Stromal cell of bone marrow (primary cell): ENCODE measurements at regions not wholly inside any gene's neighbourhood (a gene's known extent, or its start where the extent isn't known, plus 50 kb on each side); places are given as distances from the start of the nearest gene placed in this dataset.

ENCODE experiments used
- DNase-seq: peaks from one replicate; pipeline ENCODE4 v3.0.0-alpha.2; 2012; ENCODE audit warnings: low read depth

DNA sequence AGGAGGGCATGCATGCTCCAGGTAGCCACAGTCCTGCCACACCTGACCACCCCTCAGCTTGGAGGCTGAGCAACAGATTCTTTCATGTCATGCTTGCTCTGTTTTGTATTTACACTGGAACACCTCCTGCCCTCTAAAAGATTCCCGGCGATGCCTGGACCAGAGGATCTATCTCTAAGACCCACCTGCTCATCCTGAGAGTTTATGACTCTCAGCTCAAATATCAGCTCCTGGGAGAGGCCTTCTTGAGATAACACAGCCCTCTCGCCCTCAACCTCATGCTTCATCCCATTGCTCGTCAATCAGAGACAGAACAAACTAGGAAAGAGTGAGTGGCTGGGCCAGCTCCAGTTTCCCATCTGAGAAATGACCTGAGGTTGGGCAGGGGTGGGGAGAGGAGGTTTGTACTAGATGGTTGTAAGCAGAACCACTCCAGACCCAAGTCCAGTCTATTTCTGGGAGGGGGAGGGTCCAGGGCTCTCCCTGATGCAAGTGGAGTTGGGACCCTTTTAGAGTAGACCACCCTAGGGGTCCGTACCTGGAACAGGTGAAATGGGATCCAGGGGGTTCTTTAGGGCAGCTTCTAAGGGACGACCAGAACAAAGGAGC is 524.5 kb downstream of the MATN1 start:
- DNase-seq, result no peak

- no peak for DNase-seq
Observed at GRCh38 chr1:30198451-30198760, 525.0 kb downstream of the MATN1 start.

GRCh38 chr1:30197639-30198450 is 525.5 kb downstream of the MATN1 start:
- DNase-seq, result peak; percentile 31

DNA sequence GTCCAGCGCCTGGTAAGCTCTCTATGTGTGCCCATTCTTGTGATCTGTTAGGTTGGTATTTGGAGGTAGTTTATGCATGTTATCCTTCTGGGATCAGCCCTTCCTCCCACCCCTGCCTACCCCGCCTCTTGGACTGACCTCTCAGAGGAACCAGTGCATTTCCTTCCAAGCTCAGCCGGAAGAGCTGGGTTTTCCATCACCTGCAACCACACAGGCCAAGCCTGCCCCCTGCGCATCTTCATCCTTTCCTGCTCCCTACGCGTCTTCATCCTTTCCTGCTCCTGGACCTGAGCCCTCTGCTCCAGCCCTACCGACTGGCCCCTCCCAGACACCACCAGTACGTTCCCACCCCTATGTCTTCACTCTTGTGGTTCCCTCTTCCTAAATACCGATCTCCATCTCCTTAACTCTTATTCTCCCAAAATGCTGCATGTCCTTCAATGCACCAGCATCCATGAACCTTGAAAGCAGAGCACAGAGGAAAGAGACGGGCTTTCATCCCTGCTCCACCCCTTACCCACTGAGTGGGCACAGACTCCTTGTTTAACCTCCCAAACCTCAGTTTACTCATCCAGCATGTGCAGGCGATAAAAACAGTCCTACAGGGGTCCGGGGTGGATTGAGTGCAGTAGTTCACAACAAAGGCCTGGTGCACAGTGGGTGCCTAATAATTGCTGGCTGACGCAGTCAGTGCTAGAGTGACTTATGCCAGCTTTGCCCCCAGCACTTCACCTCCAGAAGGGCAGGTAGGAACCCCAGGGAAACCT is 526.3 kb downstream of the MATN1 start:
- DNase-seq, result no peak

DNA sequence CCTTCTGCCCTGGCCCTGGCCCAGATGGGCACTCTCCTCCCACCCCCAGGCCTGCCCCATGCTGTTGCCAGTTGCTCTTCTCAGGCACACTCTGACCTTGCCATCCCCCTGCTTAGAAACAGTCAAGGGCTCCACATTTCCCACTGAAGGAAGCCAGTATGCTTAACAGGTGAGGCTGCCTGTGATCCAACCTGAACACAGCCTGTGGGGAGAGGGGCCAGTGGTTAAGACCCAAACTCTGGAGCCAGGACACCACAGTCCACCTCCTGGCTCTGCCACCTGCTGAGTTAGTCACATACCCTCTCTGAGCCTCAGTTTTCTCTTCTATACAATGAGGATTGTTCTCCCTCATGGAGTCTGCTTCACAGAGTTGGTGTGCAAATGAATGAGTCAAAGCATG is 526.9 kb downstream of the MATN1 start:
- DNase-seq, result no peak

GRCh38 chr1:30195424-30196134 is 527.8 kb downstream of the MATN1 start:
- no peak for DNase-seq

- no peak for DNase-seq
Observed at GRCh38 chr1:30194741-30195423, 528.5 kb downstream of the MATN1 start.

DNA sequence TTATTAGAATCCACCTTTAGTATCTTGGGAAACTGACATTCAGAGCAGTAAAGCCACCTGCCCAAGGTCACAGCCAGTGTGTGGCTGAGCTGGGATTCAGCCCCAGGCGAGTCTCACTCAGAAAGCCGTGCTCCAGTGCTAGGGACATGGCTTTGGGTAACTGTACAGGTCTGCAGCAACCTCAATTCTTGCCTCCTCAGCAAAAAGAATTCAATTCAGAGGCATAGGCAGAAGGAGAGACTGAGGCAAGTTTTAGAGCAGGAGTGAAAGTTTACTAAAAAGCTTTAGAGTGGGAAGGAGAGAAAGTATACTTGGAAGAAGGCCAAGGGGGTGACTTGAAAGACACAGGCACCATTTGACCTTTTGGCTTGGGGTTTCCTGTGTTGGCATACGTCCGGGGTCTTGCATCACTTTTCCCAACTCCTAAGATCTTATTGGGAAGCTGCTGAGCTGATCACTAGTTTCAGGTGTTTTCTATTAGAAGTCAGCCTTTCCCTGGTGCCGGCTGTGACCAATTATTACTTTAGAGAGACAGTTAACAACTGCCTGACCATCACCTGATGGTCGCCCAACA is 529.3 kb downstream of the MATN1 start:
- DNase-seq, result no peak

DNA sequence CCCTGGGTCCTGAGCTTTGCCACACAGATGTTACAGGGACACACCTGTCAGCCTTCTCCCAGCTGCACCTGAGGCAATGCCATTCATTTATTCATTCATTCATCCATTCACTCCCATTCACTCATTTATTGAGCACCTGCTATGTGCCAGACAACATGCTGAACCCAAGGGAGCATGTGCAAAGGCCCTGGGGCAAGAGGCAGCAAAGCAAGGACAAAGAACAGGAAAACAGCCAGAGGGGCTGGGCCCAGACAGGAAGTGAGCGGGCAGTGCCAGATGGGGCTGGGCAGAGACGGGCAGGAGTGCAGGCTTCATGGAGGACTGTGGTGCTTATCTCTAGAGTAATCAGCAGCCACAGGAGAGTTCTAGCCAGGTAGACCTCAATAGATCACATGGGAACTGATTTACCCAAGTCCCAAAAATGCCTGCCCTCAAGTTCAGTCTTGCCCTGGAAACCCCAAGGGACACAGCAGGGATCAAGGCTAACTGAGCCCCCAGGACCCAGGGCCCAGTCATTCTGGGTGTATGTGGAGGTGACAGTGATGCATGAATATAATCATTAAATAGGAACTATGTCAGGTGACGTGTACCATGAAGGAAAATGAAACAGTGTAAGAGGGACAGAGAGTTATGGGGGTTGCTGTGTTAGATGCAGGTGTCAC is 530.3 kb downstream of the MATN1 start:
- DNase-seq, result no peak

DNA sequence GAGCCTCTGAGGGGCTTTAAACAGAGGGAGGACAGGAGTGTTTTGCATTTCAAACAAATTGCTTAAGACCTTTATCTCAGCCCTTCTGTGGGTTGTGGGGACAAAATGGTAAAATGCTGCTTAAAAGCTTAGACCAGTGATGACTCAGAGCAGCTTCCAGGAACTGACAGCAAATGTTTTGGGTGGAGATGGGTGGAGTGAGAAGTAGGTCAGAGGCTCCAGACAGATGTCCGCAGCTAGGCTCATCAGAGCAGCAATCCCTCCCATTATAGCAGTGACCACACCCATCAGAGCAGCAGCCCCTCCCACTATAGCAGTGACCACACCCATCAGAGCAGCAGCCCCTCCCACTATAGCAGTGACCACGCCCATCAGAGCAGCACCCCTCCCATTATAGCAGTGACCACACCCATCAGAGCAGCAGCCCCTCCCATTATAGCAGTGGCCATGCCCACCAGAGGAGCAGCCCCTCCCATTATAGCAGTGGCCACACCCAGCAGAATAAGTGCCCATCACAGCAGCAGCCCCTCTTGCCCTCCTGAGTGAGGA is 532.2 kb downstream of the MATN1 start:
- DNase-seq, result peak; percentile 81

DNA sequence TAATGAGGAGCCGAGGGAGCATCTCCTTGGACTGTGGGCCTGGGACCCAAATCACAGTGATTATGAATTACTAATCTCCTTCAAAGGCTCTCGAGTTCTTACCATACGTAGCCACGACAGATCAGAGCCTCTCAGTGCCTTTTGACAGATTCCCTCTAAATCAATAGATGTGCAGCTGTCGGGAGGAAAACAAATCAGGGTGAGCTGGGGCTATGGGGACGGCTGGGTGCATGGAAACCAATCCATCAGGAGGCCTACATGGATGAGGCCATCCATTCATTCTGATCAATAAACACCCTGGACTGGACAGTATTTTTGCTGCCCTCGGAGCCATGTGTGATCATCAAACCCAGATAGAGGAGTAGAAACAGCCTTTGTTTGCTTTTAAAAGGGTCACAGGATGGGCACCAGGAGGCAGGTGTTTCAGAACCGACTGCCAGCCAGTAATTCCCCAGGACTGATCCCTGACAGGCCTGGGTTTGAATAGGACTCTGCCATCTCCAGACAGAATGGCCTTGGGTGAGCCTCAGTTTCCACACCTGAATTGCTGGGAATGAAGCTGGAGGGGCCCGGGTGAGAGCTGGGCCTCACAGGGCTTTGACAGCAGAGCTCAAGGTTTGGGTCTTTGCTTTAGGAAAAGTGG is 532.8 kb downstream of the MATN1 start:
- DNase-seq, result no peak

GRCh38 chr1:30189818-30190500 is 533.4 kb downstream of the MATN1 start:
- no peak for DNase-seq

- no peak for DNase-seq
Observed at GRCh38 chr1:30188999-30189398, 534.4 kb downstream of the MATN1 start.

- no peak for DNase-seq
Observed at GRCh38 chr1:30188329-30188728, 535.1 kb downstream of the MATN1 start.

DNA sequence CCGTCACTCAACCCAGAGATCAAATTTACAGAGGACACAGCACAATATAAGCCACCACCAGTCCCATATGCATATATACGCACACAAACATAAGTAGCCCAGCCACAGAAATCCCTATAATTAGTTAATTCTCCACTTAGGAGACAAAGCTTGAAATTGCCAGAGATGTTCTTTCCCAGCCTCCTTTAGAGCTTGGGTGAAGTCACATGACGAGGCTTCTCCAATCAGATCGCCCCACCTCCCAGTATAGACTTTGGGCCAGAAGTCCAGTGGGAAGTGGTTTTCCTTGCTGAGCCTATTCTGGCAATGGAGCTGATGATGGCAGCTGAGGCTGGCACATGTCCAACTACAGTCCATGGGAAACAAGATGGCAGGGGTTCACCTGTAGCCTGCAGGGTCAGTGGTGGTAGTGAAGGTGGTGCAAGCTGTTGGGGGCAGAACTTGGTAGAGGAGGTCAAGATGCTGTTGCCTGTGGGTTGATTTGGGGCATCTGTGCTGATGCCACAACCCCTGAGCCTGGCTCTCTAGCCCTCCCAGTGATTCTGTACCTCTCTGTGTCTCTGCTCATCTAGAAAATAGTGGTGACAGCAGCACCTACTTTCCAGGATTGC is 535.9 kb downstream of the MATN1 start:
- no peak for DNase-seq

- no peak for DNase-seq
Observed at GRCh38 chr1:30186586-30186985, 536.8 kb downstream of the MATN1 start.

GRCh38 chr1:30185809-30186208 is 537.6 kb downstream of the MATN1 start:
- DNase-seq, result no peak

DNA sequence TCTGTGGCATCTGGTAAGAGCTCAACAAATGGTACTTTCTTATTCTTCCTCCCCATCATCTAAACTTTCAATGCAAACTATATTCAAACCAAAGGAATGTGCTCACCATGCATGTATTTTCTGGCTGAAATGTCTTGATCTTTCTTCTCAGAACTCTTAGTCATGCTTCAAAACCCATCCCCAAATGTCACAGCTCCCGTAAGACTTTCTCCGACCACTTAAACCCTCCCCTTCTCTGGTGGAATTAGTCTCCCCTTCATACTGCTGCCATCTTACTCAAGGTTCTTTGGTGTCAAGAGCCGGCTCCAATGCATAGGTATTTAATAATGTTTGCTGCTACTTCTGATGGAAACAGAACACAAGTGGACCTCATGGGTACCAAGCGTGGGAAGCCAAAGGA is 538.1 kb downstream of the MATN1 start:
- no peak for DNase-seq
